IMR-90 (cell line): ENCODE measurements at regions not wholly inside any gene's neighbourhood (a gene's known extent, or its start where the extent isn't known, plus 50 kb on each side); places are given as distances from the start of the nearest gene placed in this dataset.

ENCODE experiments used
- CEBPB ChIP-seq: IDR thresholded peaks from 2 replicates; pipeline ENCODE4 v1.6.1; 2012; ENCODE audit warnings: low read depth, low read length, improper control_type of control experiment
- FOS ChIP-seq: fragments of 150-350 bp; IDR thresholded peaks from 2 replicates; pipeline ENCODE4 v1.6.1; 2016; ENCODE audit warnings: low read depth, low read length
- MAFK ChIP-seq: IDR thresholded peaks from 2 replicates; pipeline ENCODE4 v1.6.1; 2012; ENCODE audit warnings: low read depth, low read length, improper control_type of control experiment
- MAZ ChIP-seq: IDR thresholded peaks from 2 replicates; pipeline ENCODE4 v1.6.1; 2012; ENCODE audit warnings: low read depth, mild to moderate bottlenecking, low read length, improper control_type of control experiment, moderate library complexity, borderline replicate concordance
- MXI1 ChIP-seq: IDR thresholded peaks from 2 replicates; pipeline ENCODE4 v1.6.1; 2012; ENCODE audit warnings: low read depth, mild to moderate bottlenecking, low read length, moderate library complexity, borderline replicate concordance
- NFE2L2 ChIP-seq: fragments of 150-350 bp; IDR thresholded peaks from 2 replicates; pipeline ENCODE4 v1.6.1; 2016; ENCODE audit warnings: low read depth, mild to moderate bottlenecking, low read length
- POLR2A ChIP-seq: IDR thresholded peaks from 2 replicates; pipeline ENCODE4 v1.6.1; 2012; ENCODE audit warnings: mild to moderate bottlenecking, low read depth, low read length
- RAD21 ChIP-seq: IDR thresholded peaks from 2 replicates; pipeline ENCODE4 v1.6.1; 2012; ENCODE audit warnings: low read length, improper control_type of control experiment
- RCOR1 ChIP-seq: IDR thresholded peaks from 2 replicates; pipeline ENCODE4 v1.6.1; 2012; ENCODE audit warnings: mild to moderate bottlenecking, low read length, improper control_type of control experiment; ENCODE audit not compliant: insufficient replicate concordance
- RFX5 ChIP-seq: IDR thresholded peaks from 2 replicates; pipeline ENCODE4 v1.8.0; 2012; ENCODE audit warnings: low read depth, mild to moderate bottlenecking, low read length, moderate library complexity
- SMC3 ChIP-seq: fragments of 150-350 bp; IDR thresholded peaks from 2 replicates; pipeline ENCODE4 v1.6.1; 2016; ENCODE audit warnings: low read depth, mild to moderate bottlenecking, antibody characterized with exemption, low read length, moderate library complexity
- TF ChIP-seq, protein P1 (sequence below): conservative IDR thresholded peaks from 2 replicates; pipeline ENCODE4 v1.5.1; 2012; ENCODE audit warnings: mild to moderate bottlenecking, low read depth, low read length, improper control_type of control experiment
- TF ChIP-seq, protein P2 (sequence below): fragments of 150-350 bp; IDR thresholded peaks from 2 replicates; pipeline ENCODE4 v1.6.1; 2017; ENCODE audit warnings: mild to moderate bottlenecking, antibody characterized with exemption, low read length, low read depth
- TF ChIP-seq, protein P3 (sequence below): fragments of 150-350 bp; IDR thresholded peaks from 2 replicates; pipeline ENCODE4 v1.6.1; 2016; ENCODE audit warnings: low read depth, mild to moderate bottlenecking, low read length, moderate library complexity, borderline replicate concordance

DNA sequence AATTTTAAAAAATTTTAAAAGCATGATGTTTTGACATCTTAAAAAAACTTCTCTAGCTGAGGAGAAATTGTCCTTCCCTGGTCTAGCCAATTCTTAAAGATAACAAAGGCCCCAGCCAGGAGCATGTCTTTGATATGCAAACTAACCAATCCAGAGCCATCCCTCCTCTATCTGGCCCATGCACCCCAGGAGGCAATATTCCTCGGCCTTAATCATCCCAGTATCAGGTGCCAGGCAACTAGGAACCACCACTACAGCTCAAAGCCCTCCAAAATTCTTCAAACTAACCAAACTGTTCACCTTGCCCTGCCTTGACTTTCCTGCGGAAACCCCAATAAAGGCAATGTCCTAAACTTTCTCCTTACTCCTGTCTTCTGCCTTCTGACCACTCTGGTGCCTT, 97.8 kb upstream of the USP9X start:
- TF ChIP-seq, protein P1, sequence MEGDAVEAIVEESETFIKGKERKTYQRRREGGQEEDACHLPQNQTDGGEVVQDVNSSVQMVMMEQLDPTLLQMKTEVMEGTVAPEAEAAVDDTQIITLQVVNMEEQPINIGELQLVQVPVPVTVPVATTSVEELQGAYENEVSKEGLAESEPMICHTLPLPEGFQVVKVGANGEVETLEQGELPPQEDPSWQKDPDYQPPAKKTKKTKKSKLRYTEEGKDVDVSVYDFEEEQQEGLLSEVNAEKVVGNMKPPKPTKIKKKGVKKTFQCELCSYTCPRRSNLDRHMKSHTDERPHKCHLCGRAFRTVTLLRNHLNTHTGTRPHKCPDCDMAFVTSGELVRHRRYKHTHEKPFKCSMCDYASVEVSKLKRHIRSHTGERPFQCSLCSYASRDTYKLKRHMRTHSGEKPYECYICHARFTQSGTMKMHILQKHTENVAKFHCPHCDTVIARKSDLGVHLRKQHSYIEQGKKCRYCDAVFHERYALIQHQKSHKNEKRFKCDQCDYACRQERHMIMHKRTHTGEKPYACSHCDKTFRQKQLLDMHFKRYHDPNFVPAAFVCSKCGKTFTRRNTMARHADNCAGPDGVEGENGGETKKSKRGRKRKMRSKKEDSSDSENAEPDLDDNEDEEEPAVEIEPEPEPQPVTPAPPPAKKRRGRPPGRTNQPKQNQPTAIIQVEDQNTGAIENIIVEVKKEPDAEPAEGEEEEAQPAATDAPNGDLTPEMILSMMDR = no peak
- TF ChIP-seq RAD21 (no peak), NFE2L2 (no peak), POLR2A (no peak), MAZ (no peak), SMC3 (no peak), MXI1 (no peak), MAFK (no peak), FOS (no peak), CEBPB (no peak), RCOR1 (no peak), RFX5 (no peak)
- TF ChIP-seq, protein P2, sequence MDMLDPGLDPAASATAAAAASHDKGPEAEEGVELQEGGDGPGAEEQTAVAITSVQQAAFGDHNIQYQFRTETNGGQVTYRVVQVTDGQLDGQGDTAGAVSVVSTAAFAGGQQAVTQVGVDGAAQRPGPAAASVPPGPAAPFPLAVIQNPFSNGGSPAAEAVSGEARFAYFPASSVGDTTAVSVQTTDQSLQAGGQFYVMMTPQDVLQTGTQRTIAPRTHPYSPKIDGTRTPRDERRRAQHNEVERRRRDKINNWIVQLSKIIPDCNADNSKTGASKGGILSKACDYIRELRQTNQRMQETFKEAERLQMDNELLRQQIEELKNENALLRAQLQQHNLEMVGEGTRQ = no peak
- TF ChIP-seq, protein P3, sequence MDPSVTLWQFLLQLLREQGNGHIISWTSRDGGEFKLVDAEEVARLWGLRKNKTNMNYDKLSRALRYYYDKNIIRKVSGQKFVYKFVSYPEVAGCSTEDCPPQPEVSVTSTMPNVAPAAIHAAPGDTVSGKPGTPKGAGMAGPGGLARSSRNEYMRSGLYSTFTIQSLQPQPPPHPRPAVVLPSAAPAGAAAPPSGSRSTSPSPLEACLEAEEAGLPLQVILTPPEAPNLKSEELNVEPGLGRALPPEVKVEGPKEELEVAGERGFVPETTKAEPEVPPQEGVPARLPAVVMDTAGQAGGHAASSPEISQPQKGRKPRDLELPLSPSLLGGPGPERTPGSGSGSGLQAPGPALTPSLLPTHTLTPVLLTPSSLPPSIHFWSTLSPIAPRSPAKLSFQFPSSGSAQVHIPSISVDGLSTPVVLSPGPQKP = no peak
